ENCODE measurements at regions not wholly inside any gene's neighbourhood (a gene's known extent, or its start where the extent isn't known, plus 50 kb on each side); places are given as distances from the start of the nearest gene placed in this dataset.

- no peaks in the 10 kb centered on the region for H3K27me3 ChIP-seq (ENCODE audit: control insufficient read depth in 3 of 3, insufficient read depth in 3 of 3, low read length in 2 of 3)
- no peak for ATAC-seq (ENCODE audit: insufficient read depth, low FRiP score)
- WGBS, 2 donors = 86 to 89% methylated on average over 2 of the region's 2 CpGs
- no peak for TF ChIP-seq CTCF (IDR thresholded peaks at IDR 0.05; ENCODE audit: control extremely low read depth, extremely low read depth)
- peaks cover 0 to 5% (median 0%) of the 10 kb centered on the region in 5 donors for H3K4me1 ChIP-seq (ENCODE audit: control insufficient read depth in 5 of 5, insufficient read depth in 5 of 5, low read length in 5 of 5)
- no peak overlapping the region for H3K4me3 ChIP-seq
- H3K9ac ChIP-seq (ENCODE audit: insufficient read depth in 1 of 2, low read length in 2 of 2) = no peak overlapping the region
- no peaks in the 10 kb centered on the region for H3K9me3 ChIP-seq (ENCODE audit: control insufficient read depth in 4 of 4, insufficient read depth in 3 of 4, low read length in 3 of 4)
- no peak for DNase-seq
- no peak overlapping the region for H3K27ac ChIP-seq (ENCODE audit: low read depth in 1 of 2, low read length in 1 of 2)
- H3K36me3 ChIP-seq (ENCODE audit: control insufficient read depth in 4 of 4, insufficient read depth in 4 of 4, low read length in 4 of 4) = no peaks in the 10 kb centered on the region
Observed at GRCh38 chr1:221887758-221888157, 145.9 kb upstream of the DUSP10 start.

GRCh38 chr1:221887415-221887746, 145.5 kb upstream of the DUSP10 start:
- ATAC-seq (ENCODE audit: insufficient read depth, low FRiP score) (no peak), DNase-seq (no peak)
- Histone ChIP-seq H3K4me1 (ENCODE audit: control insufficient read depth in 5 of 5, insufficient read depth in 5 of 5, low read length in 5 of 5) (peaks cover 0 to 5% (median 0%) of the 10 kb centered on the region in 5 donors), H3K36me3 (ENCODE audit: control insufficient read depth in 4 of 4, insufficient read depth in 4 of 4, low read length in 4 of 4) (no peaks in the 10 kb centered on the region), H3K4me3 (no peak overlapping the region), H3K9ac (ENCODE audit: insufficient read depth in 1 of 2, low read length in 2 of 2) (no peak overlapping the region), H3K9me3 (ENCODE audit: control insufficient read depth in 4 of 4, insufficient read depth in 3 of 4, low read length in 3 of 4) (no peaks in the 10 kb centered on the region), H3K27me3 (ENCODE audit: control insufficient read depth in 3 of 3, insufficient read depth in 3 of 3, low read length in 2 of 3) (no peaks in the 10 kb centered on the region), H3K27ac (ENCODE audit: low read depth in 1 of 2, low read length in 1 of 2) (no peak overlapping the region)
- no peak for TF ChIP-seq CTCF (IDR thresholded peaks at IDR 0.05; ENCODE audit: control extremely low read depth, extremely low read depth)
- 70 to 88% methylated on average over 3 of the region's 3 CpGs for WGBS, 2 donors

GRCh38 chr1:221886743-221887414, 145.0 kb upstream of the DUSP10 start:
- no peak for TF ChIP-seq CTCF (IDR thresholded peaks at IDR 0.05; ENCODE audit: control extremely low read depth, extremely low read depth)
- Histone ChIP-seq H3K36me3 (ENCODE audit: control insufficient read depth in 4 of 4, insufficient read depth in 4 of 4, low read length in 4 of 4) (no peaks in the 10 kb centered on the region), H3K27ac (ENCODE audit: low read depth in 1 of 2, low read length in 1 of 2) (no peak overlapping the region), H3K9ac (ENCODE audit: insufficient read depth in 1 of 2, low read length in 2 of 2) (no peak overlapping the region), H3K9me3 (ENCODE audit: control insufficient read depth in 4 of 4, insufficient read depth in 3 of 4, low read length in 3 of 4) (no peaks in the 10 kb centered on the region), H3K4me3 (no peak overlapping the region), H3K27me3 (ENCODE audit: control insufficient read depth in 3 of 3, insufficient read depth in 3 of 3, low read length in 2 of 3) (no peaks in the 10 kb centered on the region), H3K4me1 (ENCODE audit: control insufficient read depth in 5 of 5, insufficient read depth in 5 of 5, low read length in 5 of 5) (peaks cover 0 to 5% (median 0%) of the 10 kb centered on the region in 5 donors)
- ATAC-seq (ENCODE audit: insufficient read depth, low FRiP score) (peak; percentile 45), DNase-seq (no peak)
- WGBS, 2 donors = 51 to 69% methylated on average over 7 of the region's 7 CpGs

- Histone ChIP-seq H3K9me3 (ENCODE audit: control insufficient read depth in 4 of 4, insufficient read depth in 3 of 4, low read length in 3 of 4) (no peaks in the 10 kb centered on the region), H3K9ac (ENCODE audit: insufficient read depth in 1 of 2, low read length in 2 of 2) (no peak overlapping the region), H3K36me3 (ENCODE audit: control insufficient read depth in 4 of 4, insufficient read depth in 4 of 4, low read length in 4 of 4) (no peaks in the 10 kb centered on the region), H3K27ac (ENCODE audit: low read depth in 1 of 2, low read length in 1 of 2) (no peak overlapping the region), H3K4me3 (no peak overlapping the region), H3K27me3 (ENCODE audit: control insufficient read depth in 3 of 3, insufficient read depth in 3 of 3, low read length in 2 of 3) (no peaks in the 10 kb centered on the region), H3K4me1 (ENCODE audit: control insufficient read depth in 5 of 5, insufficient read depth in 5 of 5, low read length in 5 of 5) (peaks cover 0 to 5% (median under 1%) of the 10 kb centered on the region in 5 donors)
- no peak for TF ChIP-seq CTCF (IDR thresholded peaks at IDR 0.05; ENCODE audit: control extremely low read depth, extremely low read depth)
- DNase-seq (no peak), ATAC-seq (ENCODE audit: insufficient read depth, low FRiP score) (no peak)
- WGBS, 2 donors = 89 to 93% methylated on average over 2 of the region's 2 CpGs
Observed at GRCh38 chr1:221886311-221886710, 144.4 kb upstream of the DUSP10 start.

Measured in lung (tissue), 11 donors.